Stomach (tissue), 8 donors: ENCODE measurements at regions not wholly inside any gene's neighbourhood (a gene's known extent, or its start where the extent isn't known, plus 50 kb on each side); places are given as distances from the start of the nearest gene placed in this dataset.

Source experiments
- DNase-seq, 2 donors: peaks; one replicate each; pipeline versions ENCODE4 v3.0.0 to v3.0.0-alpha.2; 2013 to 2019
- H3K27ac ChIP-seq, 5 donors: fragments of 200-600 bp in 4 of 5; sonication (generic) in 4 of 5; one replicate each; pipeline ENCODE4 v1.5.1; 2013 to 2019; ENCODE audit warnings: mild to moderate bottlenecking in 1 of 5, moderate library complexity in 1 of 5
- H3K27me3 ChIP-seq, 3 donors: fragments of 200-600 bp; sonication (generic); one replicate each; pipeline ENCODE4 v1.5.1; 2017 to 2019; ENCODE audit warnings: mixed run types in 1 of 3
- H3K36me3 ChIP-seq, 4 donors: fragments of 200-600 bp; sonication (generic); 1 replicate in 3 of 4; 2 replicates in 1 of 4; pipeline ENCODE4 v1.5.1; 2016 to 2019
- H3K4me1 ChIP-seq, 4 donors: fragments of 200-600 bp; sonication (generic); one replicate each; pipeline ENCODE4 v1.5.1; 2016 to 2019
- H3K4me3 ChIP-seq, 4 donors: fragments of 200-600 bp; sonication (generic) in 3 of 4; one replicate each; pipeline ENCODE4 v1.5.1; 2016 to 2019; ENCODE audit warnings: mild to moderate bottlenecking in 1 of 4
- H3K9me3 ChIP-seq, 4 donors: fragments of 200-600 bp; sonication (generic); one replicate each; pipeline ENCODE4 v1.5.1; 2016 to 2019
- CTCF ChIP-seq, 7 experiments: fragments of 450-650 bp in 4 of 7; fragments of 200-600 bp in 3 of 7; sonication (generic) in 3 of 7; IDR thresholded peaks; one replicate each; pipeline ENCODE4 v1.5.1; 2016 to 2019; ENCODE audit warnings: antibody characterized with exemption in 7 of 7, control low read depth in 2 of 7, mild to moderate bottlenecking in 1 of 7
- EP300 ChIP-seq: sonication (generic); formaldehyde crosslinking; IDR thresholded peaks from one replicate; pipeline ENCODE4 v1.6.1; 2017; ENCODE audit warnings: antibody characterized with exemption
- POLR2A ChIP-seq, 4 donors: fragments of 450-650 bp; IDR thresholded peaks; one replicate each; pipeline ENCODE4 v1.6.1; 2016; ENCODE audit warnings: antibody characterized with exemption in 4 of 4, control low read depth in 2 of 4, mild to moderate bottlenecking in 1 of 4, moderate library complexity in 1 of 4
- POLR2AphosphoS5 ChIP-seq, 3 donors: sonication (generic); formaldehyde crosslinking; IDR thresholded peaks; one replicate each; pipeline ENCODE4 v1.6.1; 2016; ENCODE audit warnings: antibody characterized with exemption in 3 of 3
- WGBS, 5 donors: extraction: QIAGEN DNeasy Blood & Tissue Kit in 3 of 5; methylation state at CpG; one replicate each; pipeline versions ENCODE4 v1.1.5 to v1.1.7; 2013 to 2018; 5-methylcytosine and 5-hydroxymethylcytosine counted together
- intact Hi-C: fragments of 100-400 bp; cut with DNase I; formaldehyde crosslinking; loops from one replicate; pipeline ENCODE4 v1.15.1; 2023; ENCODE audit warnings: low total_unique reads
- donor health status: healthy with polysubstance abuse.
- donor health status: Bipolar disorder and iron deficiency.
- donor health status: healthy.

GRCh38 chrX:42229533-42229932 is 306.2 kb upstream of the CASK start:
- DNase-seq, result no peak
- Histone ChIP-seq H3K4me3 (no peak overlapping the region), H3K4me1 (no peaks in the 10 kb centered on the region), H3K36me3 (no peaks in the 10 kb centered on the region), H3K9me3 (peaks cover 0 to 11% (median 8%) of the 10 kb centered on the region in 4 donors), H3K27me3 (peaks cover 0 to 5% (median 0%) of the 10 kb centered on the region in 3 donors), H3K27ac (no peak overlapping the region)
- 53 to 95% (median 72%) methylated on average over 2 of the region's 2 CpGs for WGBS, 5 donors
- intact Hi-C loops, result no loop called here
- TF ChIP-seq POLR2AphosphoS5 (IDR thresholded peaks at IDR 0.05), result no peak
- no peak for TF ChIP-seq CTCF (IDR thresholded peaks at IDR 0.05)
- no peak for TF ChIP-seq EP300
- no peak for TF ChIP-seq POLR2A (IDR thresholded peaks at IDR 0.05)

- H3K27me3 ChIP-seq, result no peaks in the 10 kb centered on the region
- no peaks in the 10 kb centered on the region for H3K4me1 ChIP-seq
- no peaks in the 10 kb centered on the region for H3K9me3 ChIP-seq
- 78 to 100% (median 84%) methylated on average over 2 of the region's 2 CpGs for WGBS, 5 donors
- H3K36me3 ChIP-seq, result no peaks in the 10 kb centered on the region
- intact Hi-C loops, result no loop called here
- no peak for DNase-seq
- no peak overlapping the region for H3K4me3 ChIP-seq
- no peak for TF ChIP-seq CTCF (IDR thresholded peaks at IDR 0.05)
- TF ChIP-seq POLR2AphosphoS5 (IDR thresholded peaks at IDR 0.05), result no peak
- TF ChIP-seq EP300, result no peak
- TF ChIP-seq POLR2A (IDR thresholded peaks at IDR 0.05), result no peak
- H3K27ac ChIP-seq, result no peak overlapping the region
These were observed 297.3 kb upstream of the CASK start for GRCh38 chrX:42220666-42221065.

- Histone ChIP-seq H3K27me3 (no peaks in the 10 kb centered on the region), H3K4me1 (no peaks in the 10 kb centered on the region), H3K4me3 (no peak overlapping the region), H3K36me3 (no peaks in the 10 kb centered on the region), H3K27ac (no peak overlapping the region), H3K9me3 (no peaks in the 10 kb centered on the region)
- intact Hi-C loops, result no loop called here
- TF ChIP-seq CTCF (IDR thresholded peaks at IDR 0.05) (no peak), POLR2AphosphoS5 (IDR thresholded peaks at IDR 0.05) (no peak), EP300 (no peak), POLR2A (IDR thresholded peaks at IDR 0.05) (no peak)
- WGBS, 5 donors, result 80 to 96% (median 91%) methylated on average over 6 of the region's 6 CpGs
- no peak for DNase-seq
These were observed 296.7 kb upstream of the CASK start for GRCh38 chrX:42220083-42220482.

- Histone ChIP-seq H3K4me1 (no peaks in the 10 kb centered on the region), H3K9me3 (no peaks in the 10 kb centered on the region), H3K4me3 (no peak overlapping the region), H3K27me3 (no peaks in the 10 kb centered on the region), H3K27ac (no peak overlapping the region), H3K36me3 (no peaks in the 10 kb centered on the region)
- no peak for DNase-seq
- intact Hi-C loops, result no loop called here
- no peak for TF ChIP-seq EP300
- no peak for TF ChIP-seq POLR2A (IDR thresholded peaks at IDR 0.05)
- no peak for TF ChIP-seq CTCF (IDR thresholded peaks at IDR 0.05)
- TF ChIP-seq POLR2AphosphoS5 (IDR thresholded peaks at IDR 0.05), result no peak
These were observed 295.9 kb upstream of the CASK start for GRCh38 chrX:42219231-42219630.
